ENCODE measurements at regions not wholly inside any gene's neighbourhood (a gene's known extent, or its start where the extent isn't known, plus 50 kb on each side); places are given as distances from the start of the nearest gene placed in this dataset.

DNA sequence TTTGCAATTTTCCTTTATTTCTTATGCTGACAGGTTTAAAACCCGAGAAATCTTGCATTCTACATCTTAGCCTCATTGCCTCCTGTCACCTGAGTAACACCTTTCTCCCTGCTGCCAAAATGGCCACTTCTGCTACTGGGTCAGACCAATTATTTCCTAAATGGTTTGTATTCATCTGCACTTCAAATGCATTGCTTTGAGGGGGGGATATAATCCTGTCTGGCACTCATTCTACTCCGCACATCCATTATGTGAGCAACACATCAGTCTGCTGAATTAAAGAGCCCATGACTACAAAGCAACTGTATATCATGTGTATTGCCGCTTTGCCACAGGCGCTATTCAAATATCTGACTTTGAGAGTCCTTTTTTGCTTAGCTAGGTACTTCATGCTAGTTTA, 141.6 kb upstream of the TSHZ2 start:
- no peak overlapping the region for H3K4me3 ChIP-seq (ENCODE audit: extremely low read depth in 1 of 4, insufficient read depth in 2 of 4, low read depth in 3 of 4, low read length in 4 of 4)
- no peak overlapping the region for H4K8ac ChIP-seq (ENCODE audit: extremely low read depth, insufficient read depth, low read length)
- no peaks in the 10 kb centered on the region for H3K79me1 ChIP-seq (ENCODE audit: low read depth, low read length)
- no peak overlapping the region for H3K23ac ChIP-seq (ENCODE audit: insufficient read length)
- H3K14ac ChIP-seq (ENCODE audit: insufficient read length): no peak overlapping the region
- no peaks in the 10 kb centered on the region for H3K4me1 ChIP-seq (replicated peaks in 1 of 4; ENCODE audit: control insufficient read depth in 3 of 4, insufficient read depth in 4 of 4, low read length in 3 of 4)
- H2BK20ac ChIP-seq (ENCODE audit: low read length): no peak overlapping the region
- H2AFZ ChIP-seq (ENCODE audit: low read length): 0 out of 2 replicates have a peak overlapping the region, but pooled peaks have one; percentile 20
- H3K27ac ChIP-seq (ENCODE audit: low read depth, low read length): no peak overlapping the region
- no peaks in the 10 kb centered on the region for H3K79me2 ChIP-seq (ENCODE audit: control insufficient read depth in 1 of 2, insufficient read depth in 2 of 2, low read length in 2 of 2)
- no peak overlapping the region for H3K56ac ChIP-seq (replicated peaks; ENCODE audit: insufficient read length, low read depth, low read length)
- no peak overlapping the region for H2BK120ac ChIP-seq (replicated peaks; ENCODE audit: low read depth, low read length)
- no peaks in the 10 kb centered on the region for H3K23me2 ChIP-seq (ENCODE audit: low read depth, low read length)
- H3K4ac ChIP-seq (replicated peaks; ENCODE audit: insufficient read length, low read depth, low read length): no peak overlapping the region
- FAIRE-seq (no peak), DNase-seq (ENCODE audit: low read depth in 1 of 2, low spot score in 2 of 2) (no peak)
- H2AK5ac ChIP-seq (ENCODE audit: low read depth, low read length): no peak overlapping the region
- no peaks in the 10 kb centered on the region for H3K36me3 ChIP-seq (ENCODE audit: control insufficient read depth in 2 of 4, insufficient read depth in 4 of 4, low read length in 3 of 4)
- H3K9ac ChIP-seq (replicated peaks in 1 of 4; ENCODE audit: extremely low read depth in 1 of 4, low read depth in 3 of 4, low read length in 3 of 4): no peak overlapping the region
- H2BK12ac ChIP-seq (ENCODE audit: low read depth, low read length): no peak overlapping the region
- CTCF ChIA-PET (ENCODE audit: partially characterized antibody): no interaction called here
- no peaks in the 10 kb centered on the region for H3K27me3 ChIP-seq (replicated peaks in 1 of 4; ENCODE audit: control insufficient read depth in 3 of 4, extremely low read depth in 1 of 4, insufficient read depth in 3 of 4, low read length in 3 of 4)
- H3K18ac ChIP-seq (ENCODE audit: extremely low read depth, low read length): no peak overlapping the region
- no peak overlapping the region for H2BK15ac ChIP-seq (ENCODE audit: low read length)
- no peaks in the 10 kb centered on the region for H3K9me3 ChIP-seq (ENCODE audit: insufficient read depth in 2 of 2, low read depth in 1 of 2, low read length in 1 of 2)
- no peak overlapping the region for H3K4me2 ChIP-seq (ENCODE audit: insufficient read depth in 1 of 2, low read depth in 2 of 2, low read length in 2 of 2)
- H4K91ac ChIP-seq (replicated peaks; ENCODE audit: insufficient read length, low read length): no peak overlapping the region
- no peak overlapping the region for H2BK5ac ChIP-seq (ENCODE audit: low read depth, low read length)
- H4K20me1 ChIP-seq (replicated peaks in 1 of 2; ENCODE audit: control insufficient read depth in 1 of 2, insufficient read depth in 2 of 2, low read length in 2 of 2): no peaks in the 10 kb centered on the region
- POLR2A ChIA-PET (ENCODE audit: partially characterized antibody): no interaction called here
- H4K5ac ChIP-seq (ENCODE audit: insufficient read length, low read depth, low read length): no peak overlapping the region
- WGBS, 2 experiments (ENCODE audit: extremely low coverage in 1 of 2, insufficient coverage in 1 of 2, insufficient read length in 1 of 2, insufficient replicate concordance in 2 of 2, low coverage in 1 of 2, low lambda C conversion rate in 2 of 2, missing lambda C conversion rate in 1 of 2): 97% methylated on average over 4 of the region's 4 CpGs; no CpG with 5 or more reads in 1 of the 2 experiments
- TF ChIP-seq YY1 (IDR thresholded peaks at IDR 0.05; ENCODE audit: low read depth, low read length) (no peak), BCL11A (IDR thresholded peaks at IDR 0.05; ENCODE audit: low read depth in 2 of 2, low read length in 2 of 2) (no peak), CHD2 (IDR thresholded peaks at IDR 0.05; ENCODE audit: low read length) (no peak), GTF2F1 (IDR thresholded peaks at IDR 0.05; ENCODE audit: borderline replicate concordance, low read depth, low read length) (no peak), SIN3A (conservative IDR thresholded peaks at IDR 0.05 in 1 of 2, IDR thresholded peaks at IDR 0.05 in 1 of 2; ENCODE audit: low read depth in 1 of 2, low read length in 2 of 2) (no peak), SUZ12 (IDR thresholded peaks at IDR 0.05; ENCODE audit: low read length) (no peak)

All from H1 (cell line).